OCI-LY3 (cell line): ENCODE measurements at regions not wholly inside any gene's neighbourhood (a gene's known extent, or its start where the extent isn't known, plus 50 kb on each side); places are given as distances from the start of the nearest gene placed in this dataset.

Experiments
- EZH2phosphoT487 ChIP-seq: fragments of 200-600 bp; shearing (Covaris generic); IDR thresholded peaks from 2 replicates; pipeline ENCODE4 v1.6.1; 2018; ENCODE audit warnings: antibody characterized with exemption, mixed run types, low read depth
- TF ChIP-seq, protein P1 (sequence below): fragments of 200-600, 300-600 bp; sonication (generic); IDR thresholded peaks from 2 replicates; pipeline ENCODE4 v1.5.1; 2014; ENCODE audit warnings: antibody characterized with exemption, low read length, low read depth

GRCh38 chr12:115492553-115492952 is 784.9 kb downstream of the MED13L start:
- TF ChIP-seq, protein P1, sequence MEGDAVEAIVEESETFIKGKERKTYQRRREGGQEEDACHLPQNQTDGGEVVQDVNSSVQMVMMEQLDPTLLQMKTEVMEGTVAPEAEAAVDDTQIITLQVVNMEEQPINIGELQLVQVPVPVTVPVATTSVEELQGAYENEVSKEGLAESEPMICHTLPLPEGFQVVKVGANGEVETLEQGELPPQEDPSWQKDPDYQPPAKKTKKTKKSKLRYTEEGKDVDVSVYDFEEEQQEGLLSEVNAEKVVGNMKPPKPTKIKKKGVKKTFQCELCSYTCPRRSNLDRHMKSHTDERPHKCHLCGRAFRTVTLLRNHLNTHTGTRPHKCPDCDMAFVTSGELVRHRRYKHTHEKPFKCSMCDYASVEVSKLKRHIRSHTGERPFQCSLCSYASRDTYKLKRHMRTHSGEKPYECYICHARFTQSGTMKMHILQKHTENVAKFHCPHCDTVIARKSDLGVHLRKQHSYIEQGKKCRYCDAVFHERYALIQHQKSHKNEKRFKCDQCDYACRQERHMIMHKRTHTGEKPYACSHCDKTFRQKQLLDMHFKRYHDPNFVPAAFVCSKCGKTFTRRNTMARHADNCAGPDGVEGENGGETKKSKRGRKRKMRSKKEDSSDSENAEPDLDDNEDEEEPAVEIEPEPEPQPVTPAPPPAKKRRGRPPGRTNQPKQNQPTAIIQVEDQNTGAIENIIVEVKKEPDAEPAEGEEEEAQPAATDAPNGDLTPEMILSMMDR: no peak
- TF ChIP-seq EZH2phosphoT487: no peak
